Endothelial cell (in vitro differentiated cells): ENCODE measurements at regions not wholly inside any gene's neighbourhood (a gene's known extent, or its start where the extent isn't known, plus 50 kb on each side); places are given as distances from the start of the nearest gene placed in this dataset.

Experiments
- DNase-seq: peaks from one replicate; pipeline ENCODE4 v3.0.0; 2021; ENCODE audit warnings: low spot score
- H3K27ac Mint-ChIP-seq: one replicate; pipeline ENCODE4 v1.8.0; 2021; ENCODE audit warnings: mixed read lengths, inconsistent platforms; ENCODE audit not compliant: unreplicated experiment
- H3K27me3 Mint-ChIP-seq: one replicate; pipeline ENCODE4 v1.8.0; 2021; ENCODE audit warnings: mild to moderate bottlenecking, moderate library complexity, mixed read lengths, inconsistent platforms; ENCODE audit not compliant: unreplicated experiment
- H3K36me3 Mint-ChIP-seq: one replicate; pipeline ENCODE4 v1.8.0; 2021; ENCODE audit warnings: mild to moderate bottlenecking, low read depth, mixed read lengths, inconsistent platforms; ENCODE audit not compliant: unreplicated experiment
- H3K4me1 Mint-ChIP-seq: one replicate; pipeline ENCODE4 v1.8.0; 2021; ENCODE audit warnings: mild to moderate bottlenecking, mixed read lengths, inconsistent platforms; ENCODE audit not compliant: unreplicated experiment
- H3K4me3 Mint-ChIP-seq: one replicate; pipeline ENCODE4 v1.8.0; 2021; ENCODE audit warnings: mild to moderate bottlenecking, mixed read lengths, inconsistent platforms; ENCODE audit not compliant: unreplicated experiment
- H3K9me3 Mint-ChIP-seq: one replicate; pipeline ENCODE4 v1.8.0; 2021; ENCODE audit warnings: mixed read lengths, inconsistent platforms; ENCODE audit not compliant: unreplicated experiment
- TF ChIP-seq, protein P1 (sequence below): fragments of 200-600 bp; sonication (generic); IDR thresholded peaks from one replicate; pipeline ENCODE4 v1.5.0; 2021; ENCODE audit warnings: antibody characterized with exemption; ENCODE audit not compliant: unreplicated experiment

DNA sequence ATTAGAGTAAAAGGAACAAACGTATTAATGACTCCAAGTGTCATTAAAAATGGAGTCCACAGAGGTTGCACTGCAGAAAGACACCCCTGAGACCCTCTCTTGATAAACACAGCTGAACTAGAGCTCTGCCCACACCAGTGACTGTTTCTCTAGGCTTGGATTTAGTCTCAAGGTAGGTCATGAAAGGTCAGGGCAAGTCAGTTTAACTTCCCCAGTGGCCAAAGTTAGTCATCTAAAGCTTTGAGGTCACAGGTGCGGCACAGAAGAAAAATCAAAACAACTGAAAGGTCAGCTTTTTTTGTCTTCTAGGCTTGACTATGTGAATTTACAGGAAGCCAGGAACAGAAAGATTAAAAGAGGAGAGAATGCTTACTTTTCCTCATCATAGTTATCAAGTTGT is 749.6 kb downstream of the RAB28 start:
- Mint-ChIP-seq H3K36me3 (no peaks in the 10 kb centered on the region), H3K4me3 (no peak overlapping the region), H3K27me3 (no peaks in the 10 kb centered on the region), H3K4me1 (no peaks in the 10 kb centered on the region), H3K27ac (no peak overlapping the region), H3K9me3 (no peaks in the 10 kb centered on the region)
- no peak for DNase-seq
- TF ChIP-seq, protein P1, sequence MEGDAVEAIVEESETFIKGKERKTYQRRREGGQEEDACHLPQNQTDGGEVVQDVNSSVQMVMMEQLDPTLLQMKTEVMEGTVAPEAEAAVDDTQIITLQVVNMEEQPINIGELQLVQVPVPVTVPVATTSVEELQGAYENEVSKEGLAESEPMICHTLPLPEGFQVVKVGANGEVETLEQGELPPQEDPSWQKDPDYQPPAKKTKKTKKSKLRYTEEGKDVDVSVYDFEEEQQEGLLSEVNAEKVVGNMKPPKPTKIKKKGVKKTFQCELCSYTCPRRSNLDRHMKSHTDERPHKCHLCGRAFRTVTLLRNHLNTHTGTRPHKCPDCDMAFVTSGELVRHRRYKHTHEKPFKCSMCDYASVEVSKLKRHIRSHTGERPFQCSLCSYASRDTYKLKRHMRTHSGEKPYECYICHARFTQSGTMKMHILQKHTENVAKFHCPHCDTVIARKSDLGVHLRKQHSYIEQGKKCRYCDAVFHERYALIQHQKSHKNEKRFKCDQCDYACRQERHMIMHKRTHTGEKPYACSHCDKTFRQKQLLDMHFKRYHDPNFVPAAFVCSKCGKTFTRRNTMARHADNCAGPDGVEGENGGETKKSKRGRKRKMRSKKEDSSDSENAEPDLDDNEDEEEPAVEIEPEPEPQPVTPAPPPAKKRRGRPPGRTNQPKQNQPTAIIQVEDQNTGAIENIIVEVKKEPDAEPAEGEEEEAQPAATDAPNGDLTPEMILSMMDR = no peak

DNA sequence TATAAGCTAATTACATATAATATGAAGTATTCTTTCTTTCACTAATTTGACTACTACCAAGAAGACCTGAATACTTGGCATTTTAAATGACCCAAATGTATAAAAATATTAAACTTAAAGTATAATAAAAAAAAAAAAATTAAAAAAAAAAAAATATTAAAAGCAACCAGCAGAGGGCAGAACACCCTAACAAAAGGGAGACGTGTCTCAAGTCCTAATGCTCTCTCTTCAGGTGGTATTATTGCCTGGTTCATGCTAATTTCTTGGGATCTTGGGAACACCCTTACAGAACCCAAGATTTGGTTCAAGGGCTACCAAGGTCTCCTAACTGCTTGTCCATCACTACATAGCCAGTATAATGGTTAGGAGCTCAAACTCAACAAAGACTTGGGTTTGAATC is 754.8 kb downstream of the RAB28 start:
- no peak overlapping the region for H3K27ac Mint-ChIP-seq
- H3K9me3 Mint-ChIP-seq = no peaks in the 10 kb centered on the region
- no peak overlapping the region for H3K4me3 Mint-ChIP-seq
- TF ChIP-seq, protein P1 = peak; percentile 76
- no peaks in the 10 kb centered on the region for H3K27me3 Mint-ChIP-seq
- H3K36me3 Mint-ChIP-seq = no peaks in the 10 kb centered on the region
- H3K4me1 Mint-ChIP-seq = no peaks in the 10 kb centered on the region
- DNase-seq = no peak

DNA sequence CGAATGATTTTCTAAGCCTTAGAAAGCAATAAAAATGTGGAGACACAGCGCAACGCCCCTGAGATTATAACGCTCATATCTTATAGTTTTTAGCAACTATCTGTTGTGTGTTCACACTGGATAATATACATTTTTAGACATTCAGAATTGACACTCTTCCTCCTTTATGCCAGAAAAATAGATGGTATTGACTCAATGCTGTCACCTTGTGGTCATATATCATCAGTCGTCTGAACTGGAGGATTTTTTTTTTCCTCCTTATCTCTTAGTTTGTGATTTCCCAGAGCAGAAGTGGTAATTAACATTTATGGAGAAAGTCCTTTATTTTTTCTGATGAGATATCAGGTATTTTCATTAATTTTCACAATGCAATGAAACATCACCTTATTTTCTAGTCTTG is 759.6 kb downstream of the RAB28 start:
- H3K4me3 Mint-ChIP-seq = no peak overlapping the region
- TF ChIP-seq, protein P1 = peak; percentile 79
- H3K27ac Mint-ChIP-seq = no peak overlapping the region
- H3K27me3 Mint-ChIP-seq = no peaks in the 10 kb centered on the region
- no peaks in the 10 kb centered on the region for H3K36me3 Mint-ChIP-seq
- peaks cover 3% of the 10 kb centered on the region for H3K4me1 Mint-ChIP-seq
- no peak for DNase-seq
- H3K9me3 Mint-ChIP-seq = no peaks in the 10 kb centered on the region

DNA sequence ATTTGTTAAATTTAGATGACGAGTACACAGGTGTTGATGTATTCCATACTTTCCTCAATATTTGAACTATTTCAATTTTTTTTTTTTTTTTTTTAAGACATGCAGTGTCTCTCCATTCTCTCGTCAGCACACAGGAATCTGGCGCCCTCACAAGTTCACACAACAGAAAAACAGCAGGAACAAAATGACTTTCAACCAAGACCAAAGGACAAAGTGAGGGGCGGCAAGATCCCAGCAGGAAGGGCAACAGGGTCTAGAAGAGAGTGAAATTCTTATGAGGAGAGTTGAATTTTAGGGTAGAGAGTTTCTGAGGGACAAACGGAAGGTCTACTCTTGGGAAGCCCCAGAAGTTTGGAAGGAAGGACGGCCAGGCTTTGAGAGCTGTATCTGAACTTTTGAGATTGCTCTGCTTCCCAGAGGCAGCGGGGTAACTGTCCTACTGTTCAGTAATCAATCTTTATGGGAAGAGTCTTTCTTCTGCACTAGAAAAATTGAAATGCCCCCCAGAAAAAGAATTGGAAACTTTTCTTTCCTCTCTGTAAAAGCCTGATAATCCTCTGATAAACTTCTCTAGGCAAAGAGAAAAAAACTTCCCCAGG is 760.2 kb downstream of the RAB28 start:
- Mint-ChIP-seq H3K27ac (no peak overlapping the region), H3K27me3 (no peaks in the 10 kb centered on the region), H3K36me3 (no peaks in the 10 kb centered on the region), H3K4me1 (peaks cover 3% of the 10 kb centered on the region), H3K4me3 (no peak overlapping the region), H3K9me3 (no peaks in the 10 kb centered on the region)
- DNase-seq = no peak
- TF ChIP-seq, protein P1 = no peak

DNA sequence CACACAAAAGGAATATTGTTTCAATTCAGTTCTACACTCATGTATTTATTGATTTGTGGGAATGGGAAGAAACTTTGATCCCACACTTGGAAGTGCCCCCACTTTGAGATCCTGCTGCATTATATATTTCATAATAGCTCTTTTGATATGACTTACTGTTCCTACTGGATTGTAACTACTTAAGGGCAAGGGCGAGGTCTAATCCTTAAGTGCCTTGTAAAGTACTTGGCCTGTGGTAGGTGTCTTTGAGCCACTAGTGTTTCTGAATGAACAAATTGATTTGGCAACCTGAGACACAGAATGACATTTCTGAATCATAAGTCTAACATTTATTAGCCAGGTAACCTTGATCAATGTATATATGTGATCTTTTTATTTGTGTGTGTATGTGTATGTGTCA is 767.2 kb downstream of the RAB28 start:
- TF ChIP-seq, protein P1 = no peak
- Mint-ChIP-seq H3K4me1 (no peaks in the 10 kb centered on the region), H3K36me3 (no peaks in the 10 kb centered on the region), H3K9me3 (no peaks in the 10 kb centered on the region), H3K27ac (no peak overlapping the region), H3K27me3 (no peaks in the 10 kb centered on the region), H3K4me3 (no peak overlapping the region)
- no peak for DNase-seq
